GM12878 (cell line): ENCODE measurements at regions not wholly inside any gene's neighbourhood (a gene's known extent, or its start where the extent isn't known, plus 50 kb on each side); places are given as distances from the start of the nearest gene placed in this dataset.

Experiments used
- EZH2 ChIP-seq: IDR thresholded peaks from 2 replicates; pipeline ENCODE4 v1.6.1; 2012; ENCODE audit warnings: low read depth, mild to moderate bottlenecking, control low read depth, inconsistent platforms, low read length, borderline replicate concordance; ENCODE audit not compliant: control insufficient read depth
- POLR2A ChIP-seq: IDR thresholded peaks from 2 replicates; pipeline ENCODE4 v1.6.1; 2011; ENCODE audit warnings: low read depth, mild to moderate bottlenecking, low read length
- SREBF1 ChIP-seq: IDR thresholded peaks from 2 replicates; pipeline ENCODE4 v1.6.1; 2012; ENCODE audit warnings: mild to moderate bottlenecking, low read length
- TF ChIP-seq, protein P1 (sequence below), 3 experiments: IDR thresholded peaks in 2 of 3; conservative IDR thresholded peaks in 1 of 3; 2 replicates each; pipeline ENCODE4 v1.5.1; 2011; ENCODE audit warnings: low read depth in 3 of 3, low read length in 3 of 3, mild to moderate bottlenecking in 3 of 3, control low read depth in 2 of 3, moderate library complexity in 2 of 3, inconsistent platforms in 1 of 3, mixed read lengths in 1 of 3; ENCODE audit not compliant: control insufficient read depth in 2 of 3, insufficient read depth in 1 of 3; ENCODE audit errors: extremely low read depth in 1 of 3

DNA sequence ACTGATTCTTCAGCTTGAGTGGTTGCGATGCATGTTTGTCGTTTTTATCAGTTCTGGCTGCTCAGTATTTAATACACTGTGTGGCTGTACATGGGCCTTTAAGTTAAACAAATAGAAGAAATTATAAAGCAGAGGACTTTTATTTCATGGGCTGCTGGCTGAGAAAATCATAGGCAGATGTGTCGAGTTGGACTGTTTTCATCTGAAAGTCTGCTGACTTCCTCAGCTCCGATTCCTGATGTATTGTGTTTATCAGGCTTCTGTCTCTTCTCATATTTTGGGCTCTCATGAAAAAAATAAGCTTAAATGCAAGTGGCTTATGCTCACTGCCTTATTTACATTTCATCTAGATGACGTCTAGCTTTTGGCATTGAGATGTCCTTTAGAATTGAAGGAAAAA, 129.5 kb upstream of the GGTLC1 start:
- TF ChIP-seq, protein P1, sequence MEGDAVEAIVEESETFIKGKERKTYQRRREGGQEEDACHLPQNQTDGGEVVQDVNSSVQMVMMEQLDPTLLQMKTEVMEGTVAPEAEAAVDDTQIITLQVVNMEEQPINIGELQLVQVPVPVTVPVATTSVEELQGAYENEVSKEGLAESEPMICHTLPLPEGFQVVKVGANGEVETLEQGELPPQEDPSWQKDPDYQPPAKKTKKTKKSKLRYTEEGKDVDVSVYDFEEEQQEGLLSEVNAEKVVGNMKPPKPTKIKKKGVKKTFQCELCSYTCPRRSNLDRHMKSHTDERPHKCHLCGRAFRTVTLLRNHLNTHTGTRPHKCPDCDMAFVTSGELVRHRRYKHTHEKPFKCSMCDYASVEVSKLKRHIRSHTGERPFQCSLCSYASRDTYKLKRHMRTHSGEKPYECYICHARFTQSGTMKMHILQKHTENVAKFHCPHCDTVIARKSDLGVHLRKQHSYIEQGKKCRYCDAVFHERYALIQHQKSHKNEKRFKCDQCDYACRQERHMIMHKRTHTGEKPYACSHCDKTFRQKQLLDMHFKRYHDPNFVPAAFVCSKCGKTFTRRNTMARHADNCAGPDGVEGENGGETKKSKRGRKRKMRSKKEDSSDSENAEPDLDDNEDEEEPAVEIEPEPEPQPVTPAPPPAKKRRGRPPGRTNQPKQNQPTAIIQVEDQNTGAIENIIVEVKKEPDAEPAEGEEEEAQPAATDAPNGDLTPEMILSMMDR (IDR thresholded peaks at IDR 0.05 in 2 of 3, conservative IDR thresholded peaks at IDR 0.05 in 1 of 3; ENCODE audit: control insufficient read depth in 2 of 3, extremely low read depth in 1 of 3, insufficient read depth in 1 of 3, low read depth in 3 of 3, low read length in 3 of 3) = no peak
- TF ChIP-seq POLR2A (no peak), EZH2 (no peak), SREBF1 (no peak)
